Liver (tissue), 8 donors: ENCODE measurements at regions not wholly inside any gene's neighbourhood (a gene's known extent, or its start where the extent isn't known, plus 50 kb on each side); places are given as distances from the start of the nearest gene placed in this dataset.

Source experiments
- DNase-seq: peaks from one replicate; pipeline ENCODE4 v3.0.0-alpha.2; 2017; ENCODE audit warnings: low spot score
- H3K27ac ChIP-seq, 2 donors: one replicate each; pipeline ENCODE4 v1.7.0; 2013; ENCODE audit warnings: inconsistent platforms in 2 of 2, low read length in 2 of 2, control low read depth in 1 of 2, low read depth in 1 of 2, mild to moderate bottlenecking in 1 of 2
- H3K27me3 ChIP-seq, 4 donors: one replicate each; pipeline versions ENCODE4 v1.6.1 to v1.7.0; 2013; ENCODE audit warnings: low read length in 3 of 4, inconsistent platforms in 1 of 4, mild to moderate bottlenecking in 1 of 4, moderate library complexity in 1 of 4; ENCODE audit not compliant: control insufficient read depth in 4 of 4, insufficient read depth in 4 of 4
- H3K36me3 ChIP-seq, 4 donors: one replicate each; pipeline versions ENCODE4 v1.6.1 to v1.7.0; 2013; ENCODE audit warnings: low read length in 3 of 4, mild to moderate bottlenecking in 3 of 4, low read depth in 1 of 4, moderate library complexity in 1 of 4; ENCODE audit not compliant: control insufficient read depth in 4 of 4, insufficient read depth in 3 of 4
- H3K4me1 ChIP-seq, 4 donors: one replicate each; pipeline versions ENCODE4 v1.6.1 to v1.7.0; 2013; ENCODE audit warnings: low read length in 3 of 4, mild to moderate bottlenecking in 3 of 4, moderate library complexity in 1 of 4; ENCODE audit not compliant: control insufficient read depth in 4 of 4, insufficient read depth in 4 of 4
- H3K4me3 ChIP-seq, 3 donors: one replicate each; pipeline versions ENCODE4 v1.6.1 to v1.7.0; 2013; ENCODE audit warnings: low read length in 3 of 3, control low read depth in 1 of 3, low read depth in 1 of 3, mild to moderate bottlenecking in 1 of 3
- H3K9ac ChIP-seq, 2 donors: one replicate each; pipeline ENCODE4 v1.7.0; 2013; ENCODE audit warnings: low read length in 2 of 2, mild to moderate bottlenecking in 2 of 2, moderate library complexity in 2 of 2, control low read depth in 1 of 2, low read depth in 1 of 2
- H3K9me3 ChIP-seq, 4 donors: one replicate each; pipeline versions ENCODE4 v1.6.1 to v1.7.0; 2013; ENCODE audit warnings: low read length in 3 of 4; ENCODE audit not compliant: control insufficient read depth in 4 of 4
- EGR1 ChIP-seq, 2 donors: IDR thresholded peaks; 2 replicates each; pipeline ENCODE4 v1.6.1; 2016 to 2018; ENCODE audit warnings: antibody characterized with exemption in 2 of 2, low read depth in 2 of 2
- FOXA1 ChIP-seq: IDR thresholded peaks from 2 replicates; pipeline ENCODE4 v1.6.1; 2016; ENCODE audit warnings: antibody characterized with exemption
- FOXA2 ChIP-seq: IDR thresholded peaks from 2 replicates; pipeline ENCODE4 v1.6.1; 2016; ENCODE audit warnings: antibody characterized with exemption
- GABPA ChIP-seq, 2 donors: IDR thresholded peaks in 1 of 2; conservative IDR thresholded peaks in 1 of 2; 2 replicates each; pipeline ENCODE4 v1.6.1; 2016; ENCODE audit warnings: antibody characterized with exemption in 2 of 2, mild to moderate bottlenecking in 1 of 2, moderate library complexity in 1 of 2
- HNF4A ChIP-seq, 2 donors: conservative IDR thresholded peaks; 2 replicates each; pipeline ENCODE4 v1.6.1; 2016; ENCODE audit warnings: antibody characterized with exemption in 2 of 2, mild to moderate bottlenecking in 2 of 2
- HNF4G ChIP-seq: IDR thresholded peaks from 2 replicates; pipeline ENCODE4 v1.6.1; 2016; ENCODE audit warnings: antibody characterized with exemption
- JUND ChIP-seq, 2 donors: IDR thresholded peaks; 2 replicates each; pipeline ENCODE4 v1.6.1; 2016; ENCODE audit warnings: antibody characterized with exemption in 2 of 2
- MAX ChIP-seq: IDR thresholded peaks from 2 replicates; pipeline ENCODE4 v1.6.1; 2016; ENCODE audit warnings: antibody characterized with exemption
- NR2F2 ChIP-seq: IDR thresholded peaks from 2 replicates; pipeline ENCODE4 v1.6.1; 2016; ENCODE audit warnings: antibody characterized with exemption
- RAD21 ChIP-seq, 2 donors: IDR thresholded peaks; 2 replicates each; pipeline ENCODE4 v1.6.1; 2016; ENCODE audit warnings: antibody characterized with exemption in 2 of 2, mild to moderate bottlenecking in 2 of 2
- REST ChIP-seq: IDR thresholded peaks from 2 replicates; pipeline ENCODE4 v1.6.1; 2016; ENCODE audit warnings: antibody characterized with exemption, mild to moderate bottlenecking
- RXRA ChIP-seq, 2 donors: IDR thresholded peaks; 2 replicates each; pipeline ENCODE4 v1.6.1; 2017 to 2018; ENCODE audit warnings: antibody characterized with exemption in 2 of 2, mild to moderate bottlenecking in 1 of 2
- SP1 ChIP-seq: IDR thresholded peaks from 2 replicates; pipeline ENCODE4 v1.6.1; 2018; ENCODE audit warnings: antibody characterized with exemption, mild to moderate bottlenecking
- TAF1 ChIP-seq: conservative IDR thresholded peaks from 2 replicates; pipeline ENCODE4 v1.6.1; 2016; ENCODE audit warnings: antibody characterized with exemption, mild to moderate bottlenecking
- YY1 ChIP-seq: IDR thresholded peaks from 2 replicates; pipeline ENCODE4 v1.6.1; 2016; ENCODE audit warnings: antibody characterized with exemption, mild to moderate bottlenecking
- WGBS: extraction: QIAGEN DNeasy Blood & Tissue Kit; methylation state at CpG from one replicate; pipeline ENCODE4 v1.1.7; 2013; 5-methylcytosine and 5-hydroxymethylcytosine counted together
- TF ChIP-seq, protein P1 (sequence below): fragments of 150-350 bp; IDR thresholded peaks from 2 replicates; pipeline ENCODE4 v1.5.1; 2017; ENCODE audit warnings: improper control_type of control experiment, low read depth, low read length; ENCODE audit not compliant: missing input control
- TF ChIP-seq, protein P2 (sequence below): IDR thresholded peaks from 2 replicates; pipeline ENCODE4 v1.6.1; 2016; ENCODE audit warnings: antibody characterized with exemption
- TF ChIP-seq, protein P3 (sequence below): IDR thresholded peaks from 2 replicates; pipeline ENCODE4 v1.6.1; 2016; ENCODE audit warnings: antibody characterized with exemption
- donor health status: healthy.
- donor health status: healthy.
- donor health status: healthy.
- donor health status: healthy.
- donor health status: healthy.

GRCh38 chr13:107900775-107901174 is 314.6 kb downstream of the LIG4 start:
- Histone ChIP-seq H3K36me3 (no peaks in the 10 kb centered on the region), H3K4me1 (no peaks in the 10 kb centered on the region), H3K9ac (no peak overlapping the region), H3K27me3 (no peaks in the 10 kb centered on the region), H3K27ac (no peak overlapping the region), H3K9me3 (no peaks in the 10 kb centered on the region), H3K4me3 (no peak overlapping the region)
- no peak for TF ChIP-seq NR2F2
- TF ChIP-seq GABPA (IDR thresholded peaks at IDR 0.05 in 1 of 2, conservative IDR thresholded peaks at IDR 0.05 in 1 of 2) = no peak
- TF ChIP-seq SP1 = no peak
- TF ChIP-seq EGR1 (IDR thresholded peaks at IDR 0.05; ENCODE audit: low read depth in 2 of 2) = no peak
- TF ChIP-seq, protein P1, sequence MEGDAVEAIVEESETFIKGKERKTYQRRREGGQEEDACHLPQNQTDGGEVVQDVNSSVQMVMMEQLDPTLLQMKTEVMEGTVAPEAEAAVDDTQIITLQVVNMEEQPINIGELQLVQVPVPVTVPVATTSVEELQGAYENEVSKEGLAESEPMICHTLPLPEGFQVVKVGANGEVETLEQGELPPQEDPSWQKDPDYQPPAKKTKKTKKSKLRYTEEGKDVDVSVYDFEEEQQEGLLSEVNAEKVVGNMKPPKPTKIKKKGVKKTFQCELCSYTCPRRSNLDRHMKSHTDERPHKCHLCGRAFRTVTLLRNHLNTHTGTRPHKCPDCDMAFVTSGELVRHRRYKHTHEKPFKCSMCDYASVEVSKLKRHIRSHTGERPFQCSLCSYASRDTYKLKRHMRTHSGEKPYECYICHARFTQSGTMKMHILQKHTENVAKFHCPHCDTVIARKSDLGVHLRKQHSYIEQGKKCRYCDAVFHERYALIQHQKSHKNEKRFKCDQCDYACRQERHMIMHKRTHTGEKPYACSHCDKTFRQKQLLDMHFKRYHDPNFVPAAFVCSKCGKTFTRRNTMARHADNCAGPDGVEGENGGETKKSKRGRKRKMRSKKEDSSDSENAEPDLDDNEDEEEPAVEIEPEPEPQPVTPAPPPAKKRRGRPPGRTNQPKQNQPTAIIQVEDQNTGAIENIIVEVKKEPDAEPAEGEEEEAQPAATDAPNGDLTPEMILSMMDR = no peak
- TF ChIP-seq, protein P2, sequence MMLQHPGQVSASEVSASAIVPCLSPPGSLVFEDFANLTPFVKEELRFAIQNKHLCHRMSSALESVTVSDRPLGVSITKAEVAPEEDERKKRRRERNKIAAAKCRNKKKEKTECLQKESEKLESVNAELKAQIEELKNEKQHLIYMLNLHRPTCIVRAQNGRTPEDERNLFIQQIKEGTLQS = no peak
- TF ChIP-seq HNF4G = no peak
- no peak for TF ChIP-seq FOXA1
- TF ChIP-seq JUND (IDR thresholded peaks at IDR 0.05) = no peak
- TF ChIP-seq TAF1 = no peak
- TF ChIP-seq RAD21 (IDR thresholded peaks at IDR 0.05) = no peak
- DNase-seq = no peak
- 63% methylated on average over 2 of the region's 2 CpGs for WGBS

DNA sequence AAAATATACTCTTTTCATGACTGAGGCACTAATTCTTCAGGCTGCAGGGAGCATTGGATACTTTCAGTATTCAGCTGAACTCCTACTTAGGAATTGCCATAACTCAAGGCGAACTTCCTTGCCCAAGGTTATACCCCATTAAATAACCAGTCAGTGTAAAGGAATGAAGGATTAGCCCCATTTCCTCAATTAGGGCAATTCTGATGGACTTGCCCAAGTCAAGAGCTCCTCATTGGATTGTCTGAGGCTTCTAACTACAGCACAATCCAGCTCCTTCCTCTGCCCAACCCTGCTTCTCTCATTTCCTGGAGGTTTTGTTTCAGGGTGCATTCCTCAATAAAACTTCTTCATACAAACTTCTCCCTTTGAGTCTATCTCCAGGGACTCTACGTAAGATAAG is 329.2 kb downstream of the LIG4 start:
- H3K27ac ChIP-seq = no peak overlapping the region
- no peak overlapping the region for H3K4me3 ChIP-seq
- H3K27me3 ChIP-seq = peaks cover 0 to 3% (median 0%) of the 10 kb centered on the region in 4 donors
- TF ChIP-seq YY1 (no peak), JUND (IDR thresholded peaks at IDR 0.05) (no peak), GABPA (IDR thresholded peaks at IDR 0.05 in 1 of 2, conservative IDR thresholded peaks at IDR 0.05 in 1 of 2) (no peak)
- TF ChIP-seq, protein P2 = no peak
- WGBS = 72% methylated on average over 2 of the region's 2 CpGs
- no peaks in the 10 kb centered on the region for H3K36me3 ChIP-seq
- H3K9me3 ChIP-seq = no peaks in the 10 kb centered on the region
- no peaks in the 10 kb centered on the region for H3K4me1 ChIP-seq
- DNase-seq = no peak
- no peak overlapping the region for H3K9ac ChIP-seq

- Histone ChIP-seq H3K9me3 (peaks cover 0 to 5% (median 0%) of the 10 kb centered on the region in 4 donors), H3K9ac (no peak overlapping the region), H3K36me3 (no peaks in the 10 kb centered on the region), H3K4me1 (no peaks in the 10 kb centered on the region), H3K27ac (no peak overlapping the region), H3K4me3 (no peak overlapping the region), H3K27me3 (peaks cover 0 to 3% (median 0%) of the 10 kb centered on the region in 4 donors)
- DNase-seq = no peak
- no peak for TF ChIP-seq JUND (IDR thresholded peaks at IDR 0.05)
- TF ChIP-seq FOXA1 = no peak
- no peak for TF ChIP-seq GABPA (IDR thresholded peaks at IDR 0.05 in 1 of 2, conservative IDR thresholded peaks at IDR 0.05 in 1 of 2)
- no peak for TF ChIP-seq MAX
- no peak for TF ChIP-seq HNF4A (conservative IDR thresholded peaks at IDR 0.05)
- TF ChIP-seq SP1 = no peak
- no peak for TF ChIP-seq YY1
- no peak for TF ChIP-seq REST
- TF ChIP-seq FOXA2 = no peak
- TF ChIP-seq RXRA (IDR thresholded peaks at IDR 0.05) = no peak
- TF ChIP-seq RAD21 (IDR thresholded peaks at IDR 0.05) = no peak
- TF ChIP-seq, protein P3, sequence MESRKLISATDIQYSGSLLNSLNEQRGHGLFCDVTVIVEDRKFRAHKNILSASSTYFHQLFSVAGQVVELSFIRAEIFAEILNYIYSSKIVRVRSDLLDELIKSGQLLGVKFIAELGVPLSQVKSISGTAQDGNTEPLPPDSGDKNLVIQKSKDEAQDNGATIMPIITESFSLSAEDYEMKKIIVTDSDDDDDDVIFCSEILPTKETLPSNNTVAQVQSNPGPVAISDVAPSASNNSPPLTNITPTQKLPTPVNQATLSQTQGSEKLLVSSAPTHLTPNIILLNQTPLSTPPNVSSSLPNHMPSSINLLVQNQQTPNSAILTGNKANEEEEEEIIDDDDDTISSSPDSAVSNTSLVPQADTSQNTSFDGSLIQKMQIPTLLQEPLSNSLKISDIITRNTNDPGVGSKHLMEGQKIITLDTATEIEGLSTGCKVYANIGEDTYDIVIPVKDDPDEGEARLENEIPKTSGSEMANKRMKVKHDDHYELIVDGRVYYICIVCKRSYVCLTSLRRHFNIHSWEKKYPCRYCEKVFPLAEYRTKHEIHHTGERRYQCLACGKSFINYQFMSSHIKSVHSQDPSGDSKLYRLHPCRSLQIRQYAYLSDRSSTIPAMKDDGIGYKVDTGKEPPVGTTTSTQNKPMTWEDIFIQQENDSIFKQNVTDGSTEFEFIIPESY = no peak
- TF ChIP-seq NR2F2 = no peak
- no peak for TF ChIP-seq TAF1
- no peak for TF ChIP-seq EGR1 (IDR thresholded peaks at IDR 0.05; ENCODE audit: low read depth in 2 of 2)
Measured at GRCh38 chr13:107884564-107884963, 330.8 kb downstream of the LIG4 start.
